K562 (cell line): ENCODE measurements at regions not wholly inside any gene's neighbourhood (a gene's known extent, or its start where the extent isn't known, plus 50 kb on each side); places are given as distances from the start of the nearest gene placed in this dataset.

Source experiments
- ATAC-seq: fragments of 200-7000 bp; cut with Tn5 transposase; 3 replicates; pipeline ENCODE4 v1.9.1; 2020; ENCODE audit warnings: moderate library complexity
- BruUV-seq: library from RNA; stranded (reverse); fragments of 400-500 nt; replicated peaks from 2 replicates; lab custom pipeline; 2021; lab: Mats Ljungman, UMichigan
- CTCF ChIA-PET: fragments of 300-600 bp; formaldehyde crosslinking; extraction: SDS; loops from one replicate; lab custom pipeline; 2021; ENCODE audit warnings: low intra/inter-chr PET ratio; lab: Yijun Ruan, JAX
- POLR2A ChIA-PET: fragments of 300-600, 350-650 bp; sonication (Branson Sonifier 250); formaldehyde crosslinking; extraction: SDS; loops from one replicate; lab custom pipeline; 2021; ENCODE audit warnings: antibody characterized with exemption, inconsistent platforms; lab: Yijun Ruan, JAX
- DNase-seq, 4 experiments: peaks; one replicate each; pipeline versions ENCODE4 v3.0.0 to v3.0.0-alpha.2; 2011 to 2018; ENCODE audit warnings: low spot score in 3 of 4, mixed read lengths in 3 of 4; ENCODE audit errors: extremely low read depth in 1 of 4
- FAIRE-seq: peaks from 2 replicates; lab custom pipeline; 2011; peaks lifted over from hg19 to GRCh38; lab: Jason Lieb, UNC
- H2AFZ ChIP-seq: 2 replicates; pipeline ENCODE4 v1.6.0; 2011; ENCODE audit warnings: low read depth, low read length, control low read depth, inconsistent platforms
- H3K27ac ChIP-seq: fragments of 200-600 bp; 3 replicates; pipeline ENCODE4 v1.8.0; 2011; ENCODE audit warnings: low read depth, mild to moderate bottlenecking, control low read depth, inconsistent platforms, low read length, moderate library complexity, mixed read lengths; ENCODE audit errors: extremely low read depth
- H3K27me3 ChIP-seq, 2 experiments: fragments of 300-600 bp in 1 of 2; 2 replicates in 1 of 2; 3 replicates in 1 of 2; pipeline versions ENCODE4 v1.6.0 to v1.8.0; 2011; ENCODE audit warnings: inconsistent platforms in 2 of 2, low read length in 2 of 2, mild to moderate bottlenecking in 1 of 2, mixed read lengths in 1 of 2, moderate library complexity in 1 of 2; ENCODE audit not compliant: control insufficient read depth in 2 of 2, insufficient read depth in 2 of 2
- H3K36me3 ChIP-seq: fragments of 300-600 bp; 3 replicates; pipeline ENCODE4 v1.8.0; 2011; ENCODE audit warnings: mild to moderate bottlenecking, low read length, inconsistent platforms; ENCODE audit not compliant: control insufficient read depth, insufficient read depth
- H3K4me1 ChIP-seq, 2 experiments: fragments of 200-600 bp in 1 of 2; replicated peaks in 1 of 2; 2 replicates in 1 of 2; 3 replicates in 1 of 2; pipeline versions ENCODE4 v1.5.1 to v1.8.0; 2011; ENCODE audit warnings: inconsistent platforms in 2 of 2, low read length in 2 of 2, mild to moderate bottlenecking in 1 of 2, mixed read lengths in 1 of 2, moderate library complexity in 1 of 2; ENCODE audit not compliant: control insufficient read depth in 2 of 2, insufficient read depth in 2 of 2
- H3K4me2 ChIP-seq: 2 replicates; pipeline ENCODE4 v1.6.1; 2011; ENCODE audit warnings: low read length, control low read depth, inconsistent platforms, mixed read lengths; ENCODE audit not compliant: insufficient read depth
- H3K4me3 ChIP-seq: fragments of 200-600 bp; sonication (generic), shearing (Covaris generic); 2 replicates; pipeline ENCODE4 v1.5.1; 2016; ENCODE audit warnings: control low read depth, inconsistent platforms
- H3K79me2 ChIP-seq: fragments of 200-600 bp; 3 replicates; pipeline ENCODE4 v1.8.0; 2011; ENCODE audit warnings: low read length, inconsistent platforms; ENCODE audit not compliant: control insufficient read depth, insufficient read depth
- H3K9ac ChIP-seq, 2 experiments: 2 replicates each; pipeline versions ENCODE4 v1.6.0 to v1.6.1; 2011; ENCODE audit warnings: low read depth in 2 of 2, low read length in 2 of 2, control low read depth in 1 of 2, inconsistent platforms in 1 of 2, mild to moderate bottlenecking in 1 of 2, mixed read lengths in 1 of 2; ENCODE audit not compliant: insufficient read depth in 1 of 2
- H3K9me1 ChIP-seq: one replicate; pipeline ENCODE4 v1.6.0; 2011; ENCODE audit warnings: inconsistent platforms, mild to moderate bottlenecking, low read length, moderate library complexity; ENCODE audit not compliant: control insufficient read depth, insufficient read depth
- H3K9me3 ChIP-seq: replicated peaks from 2 replicates; pipeline ENCODE4 v1.5.1; 2011; ENCODE audit warnings: low read depth, low read length, inconsistent platforms; ENCODE audit not compliant: control insufficient read depth, insufficient read depth
- H4K20me1 ChIP-seq: replicated peaks from 2 replicates; pipeline ENCODE4 v1.6.1; 2011; ENCODE audit warnings: low read length, inconsistent platforms, mixed read lengths; ENCODE audit not compliant: control insufficient read depth, insufficient read depth
- ERF ChIP-seq: fragments of 450-650 bp; formaldehyde crosslinking; IDR thresholded peaks from 2 replicates; pipeline ENCODE4 v1.4.0; 2020; ENCODE audit warnings: mild to moderate bottlenecking, mixed read lengths
- HOMEZ ChIP-seq: fragments of 250-450 bp; sonication (Bioruptor Pico); IDR thresholded peaks from 2 replicates; pipeline ENCODE4 v1.4.0; 2020; ENCODE audit warnings: mild to moderate bottlenecking, moderate library complexity
- IFI16 ChIP-seq: fragments of 250-450 bp; sonication (Bioruptor Pico); IDR thresholded peaks from 2 replicates; pipeline ENCODE4 v2.1.2; 2022; ENCODE audit warnings: mild to moderate bottlenecking, inconsistent platforms
- L3MBTL2 ChIP-seq: fragments of 450-650 bp; IDR thresholded peaks from 2 replicates; pipeline ENCODE4 v1.6.1; 2016; ENCODE audit warnings: mild to moderate bottlenecking, moderate library complexity
- SMARCE1 ChIP-seq: fragments of 450-650 bp; IDR thresholded peaks from 2 replicates; pipeline ENCODE4 v1.7.1; 2016; ENCODE audit warnings: mild to moderate bottlenecking
- WGBS: fragments of 100-300 bp; shearing (Covaris generic); methylation state at CpG from one replicate; pipeline ENCODE4 v1.1.6; 2016; ENCODE audit warnings: low coverage, mixed read lengths; ENCODE audit not compliant: insufficient coverage; ENCODE audit errors: missing lambda C conversion rate; 5-methylcytosine and 5-hydroxymethylcytosine counted together
- in situ Hi-C: fragments of 300-500 bp; cut with MboI; formaldehyde crosslinking; loops from 4 replicates; pipeline ENCODE4 v1.15.0; 2018; ENCODE audit warnings: inconsistent platforms, mixed read lengths
- intact Hi-C: fragments of 100-400 bp; cut with micrococcal nuclease; formaldehyde crosslinking; loops from 2 replicates; pipeline ENCODE4 v1.14.2; 2022

- WGBS: 0% methylated on average over 2 of the region's 2 CpGs
- ATAC-seq (no peak), FAIRE-seq (no peak), DNase-seq (no peak)
- TF ChIP-seq ERF (CRISPR knock-in tag) (no peak), IFI16 (CRISPR knock-in tag) (no peak), HOMEZ (CRISPR knock-in tag) (no peak), L3MBTL2 (no peak)
- in situ Hi-C loops: no loop called here
- CTCF ChIA-PET: no interaction called here
- intact Hi-C loops: no loop called here
- Histone ChIP-seq H3K27ac (no peak overlapping the region), H3K4me3 (no peak overlapping the region), H2AFZ (no peak overlapping the region), H3K9me1 (no peaks in the 10 kb centered on the region), H3K36me3 (no peaks in the 10 kb centered on the region), H3K4me1 (no peaks in the 10 kb centered on the region), H3K27me3 (no peaks in the 10 kb centered on the region), H4K20me1 (no peaks in the 10 kb centered on the region), H3K9ac (no peak overlapping the region), H3K9me3 (no peaks in the 10 kb centered on the region), H3K79me2 (no peaks in the 10 kb centered on the region), H3K4me2 (no peak overlapping the region)
- POLR2A ChIA-PET: no interaction called here
- no TSS peak for BruUV-seq
These were observed 368.0 kb downstream of the MEIS1 start for GRCh38 chr2:66802877-66803276.

- Histone ChIP-seq H3K27ac (no peak overlapping the region), H3K9me3 (no peaks in the 10 kb centered on the region), H4K20me1 (no peaks in the 10 kb centered on the region), H3K9ac (no peak overlapping the region), H3K4me3 (no peak overlapping the region), H3K4me2 (no peak overlapping the region), H3K27me3 (no peaks in the 10 kb centered on the region), H3K9me1 (no peaks in the 10 kb centered on the region), H3K4me1 (no peaks in the 10 kb centered on the region), H3K36me3 (no peaks in the 10 kb centered on the region), H3K79me2 (no peaks in the 10 kb centered on the region), H2AFZ (no peak overlapping the region)
- intact Hi-C loops: no loop called here
- CTCF ChIA-PET: no interaction called here
- ATAC-seq (no peak), DNase-seq (no peak), FAIRE-seq (no peak)
- no TSS peak for BruUV-seq
- in situ Hi-C loops: no loop called here
- POLR2A ChIA-PET: no interaction called here
- TF ChIP-seq SMARCE1: no peak
- WGBS: 0% methylated on average over 2 of the region's 2 CpGs
These were observed 368.8 kb downstream of the MEIS1 start for GRCh38 chr2:66803726-66804125.
